HCT116 (cell line): ENCODE measurements at regions not wholly inside any gene's neighbourhood (a gene's known extent, or its start where the extent isn't known, plus 50 kb on each side); places are given as distances from the start of the nearest gene placed in this dataset.

ENCODE experiments used
- ATAC-seq: fragments of 200-7000 bp; cut with Tn5 transposase; 2 replicates; pipeline ENCODE4 v1.9.1; 2020; ENCODE audit warnings: mild to moderate bottlenecking, moderate library complexity
- BruUV-seq: library from RNA; stranded (reverse); fragments of 400-500 nt; replicated peaks from 2 replicates; lab custom pipeline; 2021; lab: Mats Ljungman, UMichigan
- CTCF ChIA-PET: fragments of 300-600 bp; sonication (Branson Sonifier 250); formaldehyde crosslinking; loops from one replicate; lab custom pipeline; 2021; ENCODE audit warnings: antibody characterized with exemption; lab: Charles Lee
- POLR2A ChIA-PET: fragments of 300-600, 350-600 bp; sonication (Branson Sonifier 250); formaldehyde crosslinking; loops from one replicate; lab custom pipeline; 2021; ENCODE audit warnings: antibody characterized with exemption; lab: Charles Lee
- RAD21 ChIA-PET, 2 experiments: fragments of 300-600 bp; sonication (Branson Sonifier 250); formaldehyde crosslinking; loops; one replicate each; lab custom pipeline; 2023; ENCODE audit warnings: low total read pairs in 2 of 2; ENCODE audit not compliant: uncharacterized antibody in 2 of 2, unreplicated experiment in 2 of 2, low non-redundant PET in 1 of 2; lab: Charles Lee
- DNase-seq: peaks from one replicate; pipeline ENCODE4 v3.0.0-alpha.2; 2010; ENCODE audit warnings: low read depth, low spot score
- H2AFZ ChIP-seq: fragments of 200-600 bp; shearing (Covaris generic), sonication (generic); 2 replicates; pipeline ENCODE4 v1.6.1; 2017; ENCODE audit warnings: low read depth, mixed run types, mixed read lengths, antibody characterized with exemption, low read length; ENCODE audit not compliant: poor library complexity, severe bottlenecking
- H3K27ac ChIP-seq: 2 replicates; pipeline ENCODE4 v1.5.1; 2012; ENCODE audit warnings: low read depth, low read length
- H3K27me3 ChIP-seq: fragments of 200-600 bp; sonication (generic); 2 replicates; pipeline ENCODE4 v1.6.1; 2016; ENCODE audit warnings: mixed run types, low read length, mixed read lengths; ENCODE audit not compliant: insufficient read depth
- H3K36me3 ChIP-seq, 2 experiments: fragments of 200-500 bp in 1 of 2; fragments of 200-600 bp in 1 of 2; sonication (Bioruptor generic) in 1 of 2; sonication (generic) in 1 of 2; 2 replicates each; pipeline versions ENCODE4 v1.5.1 to v1.6.1; 2014 to 2016; ENCODE audit warnings: low read length in 2 of 2, inconsistent platforms in 1 of 2, mixed read lengths in 1 of 2, mixed run types in 1 of 2; ENCODE audit not compliant: insufficient read depth in 2 of 2, control insufficient read depth in 1 of 2
- H3K4me1 ChIP-seq, 2 experiments: fragments of 200-600 bp in 1 of 2; sonication (generic) in 1 of 2; 2 replicates each; pipeline versions ENCODE4 v1.5.1 to v1.6.1; 2012 to 2017; ENCODE audit warnings: low read length in 2 of 2, inconsistent platforms in 1 of 2, mild to moderate bottlenecking in 1 of 2, mixed read lengths in 1 of 2, mixed run types in 1 of 2, moderate library complexity in 1 of 2; ENCODE audit not compliant: insufficient read depth in 2 of 2, control insufficient read depth in 1 of 2
- H3K4me2 ChIP-seq: fragments of 200-600 bp; sonication (generic); 2 replicates; pipeline ENCODE4 v1.6.1; 2017; ENCODE audit warnings: mixed run types, low read length, mixed read lengths
- H3K4me3 ChIP-seq, 2 experiments: fragments of 200-600 bp in 1 of 2; sonication (generic) in 1 of 2; replicated peaks in 1 of 2; 2 replicates each; pipeline ENCODE4 v1.5.1; 2011 to 2016; ENCODE audit warnings: low read length in 2 of 2, control low read depth in 1 of 2, low read depth in 1 of 2, mild to moderate bottlenecking in 1 of 2, mixed read lengths in 1 of 2, mixed run types in 1 of 2
- H3K79me2 ChIP-seq: fragments of 200-600 bp; sonication (generic); 2 replicates; pipeline ENCODE4 v1.6.1; 2017; ENCODE audit warnings: mild to moderate bottlenecking, mixed run types, low read length, moderate library complexity, mixed read lengths; ENCODE audit not compliant: insufficient read depth
- H3K9ac ChIP-seq: fragments of 200-600 bp; sonication (generic); 2 replicates; pipeline ENCODE4 v1.6.1; 2016; ENCODE audit warnings: low read length, mixed read lengths
- H3K9me2 ChIP-seq: fragments of 200-600 bp; sonication (generic), shearing (Covaris generic); 2 replicates; pipeline ENCODE4 v1.6.1; 2017; ENCODE audit warnings: mixed run types, mild to moderate bottlenecking, moderate library complexity; ENCODE audit not compliant: insufficient read depth
- H3K9me3 ChIP-seq, 2 experiments: fragments of 200-500 bp in 1 of 2; fragments of 200-600 bp in 1 of 2; sonication (Bioruptor generic) in 1 of 2; sonication (generic) in 1 of 2; 2 replicates each; pipeline ENCODE4 v1.6.1; 2014 to 2017; ENCODE audit warnings: low read length in 2 of 2, mixed read lengths in 2 of 2, inconsistent platforms in 1 of 2, low read depth in 1 of 2, mild to moderate bottlenecking in 1 of 2, mixed run types in 1 of 2, moderate library complexity in 1 of 2; ENCODE audit not compliant: control insufficient read depth in 1 of 2, insufficient read depth in 1 of 2
- H4K20me1 ChIP-seq: fragments of 200-600 bp; sonication (generic), shearing (Covaris generic); 2 replicates; pipeline ENCODE4 v1.6.1; 2017; ENCODE audit warnings: mixed run types, mild to moderate bottlenecking, moderate library complexity; ENCODE audit not compliant: insufficient read depth
- ATF3 ChIP-seq: IDR thresholded peaks from 2 replicates; pipeline ENCODE4 v1.6.1; 2012
- CEBPB ChIP-seq: IDR thresholded peaks from 2 replicates; pipeline ENCODE4 v1.6.1; 2012; ENCODE audit warnings: low read depth
- ELF1 ChIP-seq: IDR thresholded peaks from 2 replicates; pipeline ENCODE4 v1.6.1; 2012; ENCODE audit warnings: low read depth, borderline replicate concordance
- EZH2 ChIP-seq: fragments of 200-600 bp; sonication (generic); IDR thresholded peaks from 2 replicates; pipeline ENCODE4 v1.6.1; 2017; ENCODE audit warnings: antibody characterized with exemption, mixed run types
- MAX ChIP-seq: IDR thresholded peaks from 2 replicates; pipeline ENCODE4 v1.6.1; 2012
- POLR2A ChIP-seq: IDR thresholded peaks from 2 replicates; pipeline ENCODE4 v1.7.0; 2011; ENCODE audit warnings: borderline replicate concordance; ENCODE audit not compliant: insufficient read depth, insufficient read length; ENCODE audit errors: extremely low read depth
- RAD21 ChIP-seq: IDR thresholded peaks from 2 replicates; pipeline ENCODE4 v1.6.1; 2012; ENCODE audit warnings: low read depth, mild to moderate bottlenecking
- REST ChIP-seq: IDR thresholded peaks from 2 replicates; pipeline ENCODE4 v1.6.1; 2012; ENCODE audit warnings: low read depth
- SIN3A ChIP-seq: IDR thresholded peaks from 2 replicates; pipeline ENCODE4 v1.6.1; 2012; ENCODE audit warnings: low read depth
- TCF7L2 ChIP-seq: IDR thresholded peaks from 2 replicates; pipeline ENCODE4 v1.7.0; 2011; ENCODE audit warnings: borderline replicate concordance, inconsistent platforms; ENCODE audit not compliant: insufficient read depth, insufficient read length; ENCODE audit errors: extremely low read depth
- YY1 ChIP-seq: IDR thresholded peaks from 2 replicates; pipeline ENCODE4 v1.6.1; 2011; ENCODE audit warnings: low read length, low read depth, moderate library complexity, mild to moderate bottlenecking; ENCODE audit not compliant: insufficient replicate concordance; ENCODE audit errors: extremely low read depth
- ZBTB33 ChIP-seq: IDR thresholded peaks from 2 replicates; pipeline ENCODE4 v1.6.1; 2011; ENCODE audit warnings: mild to moderate bottlenecking, low read length, moderate library complexity; ENCODE audit not compliant: insufficient replicate concordance; ENCODE audit errors: extremely low read depth
- intact Hi-C: fragments of 100-400 bp; cut with micrococcal nuclease; formaldehyde crosslinking; loops from 2 replicates; pipeline ENCODE4 v1.10.0; 2022

- no peak for TF ChIP-seq REST
- no peak for TF ChIP-seq POLR2A
- no peak for TF ChIP-seq SIN3A
Measured at GRCh38 chr6:90939906-90940305, 353.0 kb upstream of the MAP3K7 start (continued).

GRCh38 chr6:90938122-90938521 lies 351.2 kb upstream of the MAP3K7 start:
- ChIA-PET CTCF (no interaction called here), POLR2A (no interaction called here), RAD21 (no interaction called here)
- TF ChIP-seq YY1, result no peak
- TF ChIP-seq CEBPB, result no peak
- TF ChIP-seq POLR2A, result no peak
- TF ChIP-seq ZBTB33, result no peak
- TF ChIP-seq REST, result no peak
- TF ChIP-seq MAX, result no peak
- TF ChIP-seq RAD21, result no peak
- TF ChIP-seq ELF1, result no peak
- no peak for TF ChIP-seq ATF3
- TF ChIP-seq TCF7L2, result no peak
- TF ChIP-seq EZH2, result no peak
- no peak overlapping the region for H3K4me2 ChIP-seq
- no peaks in the 10 kb centered on the region for H3K36me3 ChIP-seq
- no peaks in the 10 kb centered on the region for H3K27me3 ChIP-seq
- no peak overlapping the region for H3K27ac ChIP-seq
- H3K9me3 ChIP-seq, result no peaks in the 10 kb centered on the region
- no peak overlapping the region for H2AFZ ChIP-seq
- ATAC-seq (no peak), DNase-seq (no peak)
- intact Hi-C loops, result no loop called here
- H4K20me1 ChIP-seq, result no peaks in the 10 kb centered on the region
- no peak overlapping the region for H3K4me3 ChIP-seq
- H3K79me2 ChIP-seq, result no peaks in the 10 kb centered on the region
- H3K9ac ChIP-seq, result no peak overlapping the region
- no TSS peak for BruUV-seq
- H3K9me2 ChIP-seq, result no peaks in the 10 kb centered on the region
- H3K4me1 ChIP-seq, result no peaks in the 10 kb centered on the region
